Endothelial cell of umbilical vein (primary cell): ENCODE measurements at regions not wholly inside any gene's neighbourhood (a gene's known extent, or its start where the extent isn't known, plus 50 kb on each side); places are given as distances from the start of the nearest gene placed in this dataset.

Experiments
- BruUV-seq: library from RNA; stranded (reverse); fragments of 400-500 nt; replicated peaks from 2 replicates; lab custom pipeline; 2021; lab: Mats Ljungman, UMichigan
- CTCF ChIA-PET: fragments of 300-600, 350-600 bp; sonication (Branson Sonifier 250); formaldehyde crosslinking; loops from one replicate; lab custom pipeline; 2021; ENCODE audit warnings: antibody characterized with exemption, inconsistent platforms; lab: Charles Lee
- POLR2A ChIA-PET: fragments of 300-600, 350-600 bp; sonication (Branson Sonifier 250); formaldehyde crosslinking; loops from one replicate; lab custom pipeline; 2021; ENCODE audit warnings: antibody characterized with exemption, inconsistent platforms; lab: Charles Lee
- DNase-seq: peaks from one replicate; pipeline ENCODE4 v3.0.0-alpha.2; 2011; ENCODE audit warnings: low read depth, low spot score
- FAIRE-seq: peaks from 2 replicates; lab custom pipeline; 2011; peaks lifted over from hg19 to GRCh38; lab: Jason Lieb, UNC
- H2AFZ ChIP-seq: 2 replicates; pipeline ENCODE4 v1.6.0; 2012; ENCODE audit warnings: low read depth, low read length, control low read depth, inconsistent platforms
- H3K27ac ChIP-seq: 2 replicates; pipeline ENCODE4 v1.5.1; 2011; ENCODE audit warnings: low read depth, mild to moderate bottlenecking, control low read depth, low read length, moderate library complexity; ENCODE audit not compliant: insufficient read depth
- H3K27me3 ChIP-seq, 2 experiments: 2 replicates each; pipeline versions ENCODE4 v1.6.0 to v1.6.1; 2011; ENCODE audit warnings: low read length in 2 of 2, mixed read lengths in 1 of 2; ENCODE audit not compliant: control insufficient read depth in 2 of 2, insufficient read depth in 2 of 2
- H3K36me3 ChIP-seq, 2 experiments: 2 replicates in 1 of 2; 3 replicates in 1 of 2; pipeline ENCODE4 v1.5.1; 2011; ENCODE audit warnings: low read length in 2 of 2, mild to moderate bottlenecking in 1 of 2, moderate library complexity in 1 of 2; ENCODE audit not compliant: control insufficient read depth in 2 of 2, insufficient read depth in 2 of 2; ENCODE audit errors: extremely low read depth in 1 of 2
- H3K4me1 ChIP-seq: 3 replicates; pipeline ENCODE4 v1.5.1; 2011; ENCODE audit warnings: mild to moderate bottlenecking, low read length; ENCODE audit not compliant: control insufficient read depth, insufficient read depth; ENCODE audit errors: extremely low read depth
- H3K4me2 ChIP-seq: 2 replicates; pipeline ENCODE4 v1.6.1; 2011; ENCODE audit warnings: low read length, control low read depth, mixed read lengths; ENCODE audit not compliant: insufficient read depth
- H3K4me3 ChIP-seq, 3 experiments: fragments of 200-600 bp in 1 of 3; sonication (generic), shearing (Covaris generic) in 1 of 3; replicated peaks in 1 of 3; 2 replicates each; pipeline ENCODE4 v1.5.1; 2011 to 2016; ENCODE audit warnings: control low read depth in 3 of 3, low read length in 3 of 3, mild to moderate bottlenecking in 2 of 3, inconsistent platforms in 1 of 3, low read depth in 1 of 3, moderate library complexity in 1 of 3; ENCODE audit not compliant: insufficient read depth in 1 of 3
- H3K79me2 ChIP-seq: 2 replicates; pipeline ENCODE4 v1.6.0; 2012; ENCODE audit warnings: low read length, inconsistent platforms; ENCODE audit not compliant: control insufficient read depth, insufficient read depth
- H3K9ac ChIP-seq: replicated peaks from 2 replicates; pipeline ENCODE3; 2011; ENCODE audit warnings: low read length, control low read depth; ENCODE audit not compliant: insufficient read depth; ENCODE audit errors: extremely low read depth
- H3K9me1 ChIP-seq: replicated peaks from 3 replicates; pipeline ENCODE4 v1.6.0; 2011; ENCODE audit warnings: mild to moderate bottlenecking, low read length; ENCODE audit not compliant: control insufficient read depth, insufficient read depth; ENCODE audit errors: extremely low read depth
- H3K9me3 ChIP-seq: replicated peaks from 2 replicates; pipeline ENCODE4 v1.5.1; 2012; ENCODE audit warnings: low read length, inconsistent platforms; ENCODE audit not compliant: control insufficient read depth, insufficient read depth
- H4K20me1 ChIP-seq: replicated peaks from 2 replicates; pipeline ENCODE3; 2011; ENCODE audit warnings: mild to moderate bottlenecking, low read length; ENCODE audit not compliant: control insufficient read depth, insufficient read depth; ENCODE audit errors: extremely low read depth
- EZH2 ChIP-seq: IDR thresholded peaks from 2 replicates; pipeline ENCODE4 v1.6.1; 2012; ENCODE audit warnings: borderline replicate concordance, low read depth, mild to moderate bottlenecking, moderate library complexity, low read length, inconsistent platforms; ENCODE audit not compliant: severe bottlenecking
- FOS ChIP-seq: IDR thresholded peaks from 2 replicates; pipeline ENCODE4 v1.6.1; 2011; ENCODE audit warnings: mild to moderate bottlenecking, low read length, moderate library complexity, borderline replicate concordance; ENCODE audit not compliant: insufficient read depth
- GATA2 ChIP-seq: IDR thresholded peaks from 2 replicates; pipeline ENCODE4 v1.7.0; 2011; ENCODE audit warnings: low read depth, mild to moderate bottlenecking, moderate library complexity, mixed read lengths, low read length; ENCODE audit not compliant: insufficient read length, insufficient read depth
- JUN ChIP-seq: IDR thresholded peaks from 2 replicates; pipeline ENCODE4 v1.6.1; 2011; ENCODE audit warnings: borderline replicate concordance, low read depth; ENCODE audit not compliant: insufficient read length, insufficient read depth
- POLR2A ChIP-seq: IDR thresholded peaks from 2 replicates; pipeline ENCODE4 v1.6.1; 2012; ENCODE audit warnings: low read depth, mild to moderate bottlenecking, control low read depth, low read length
- POLR2AphosphoS5 ChIP-seq: IDR thresholded peaks from 2 replicates; pipeline ENCODE4 v1.6.1; 2012; ENCODE audit warnings: low read depth, mild to moderate bottlenecking, control low read depth, low read length, moderate library complexity; ENCODE audit not compliant: insufficient read depth
- dilution Hi-C: fragments of 300-500 bp; cut with MboI; formaldehyde crosslinking; loops from one replicate; pipeline ENCODE4 v1.15.0; 2019; ENCODE audit warnings: low sequenced_read_pairs; ENCODE audit not compliant: extremely low pct_ligation_motif_present
- intact Hi-C: fragments of 100-400 bp; cut with micrococcal nuclease; formaldehyde crosslinking; loops from one replicate; pipeline ENCODE4 v1.10.0; 2022
- TF ChIP-seq, protein P1 (sequence below), 2 donors: IDR thresholded peaks; 1 replicate in 1 of 2; 2 replicates in 1 of 2; pipeline ENCODE4 v1.5.1; 2011; ENCODE audit warnings: low read length in 2 of 2, mild to moderate bottlenecking in 2 of 2, moderate library complexity in 2 of 2, control low read depth in 1 of 2, inconsistent platforms in 1 of 2, low read depth in 1 of 2; ENCODE audit not compliant: insufficient read depth in 1 of 2; ENCODE audit errors: extremely low read depth in 1 of 2

DNA sequence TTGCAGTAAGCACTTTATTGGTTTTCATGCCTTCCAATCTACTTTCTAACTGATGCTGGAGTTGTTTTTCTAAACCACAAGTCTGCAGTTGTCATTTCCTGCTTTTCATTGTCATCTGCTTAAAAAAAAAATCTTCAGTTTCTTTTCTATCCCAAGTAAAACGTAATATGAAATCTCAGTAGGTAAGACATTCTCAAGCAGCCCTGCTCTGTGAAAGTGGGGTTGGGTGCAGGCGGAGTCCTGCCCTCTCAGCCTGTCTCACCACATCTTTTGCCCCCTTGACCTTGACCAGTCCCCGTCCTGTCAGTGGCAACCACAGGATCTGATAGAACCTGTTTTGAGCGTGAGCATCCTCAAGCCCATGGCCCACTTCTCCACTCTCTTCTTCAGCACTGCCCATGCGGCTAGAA is 80.0 kb upstream of the CPO start:
- no peaks in the 10 kb centered on the region for H3K79me2 ChIP-seq
- no peaks in the 10 kb centered on the region for H4K20me1 ChIP-seq
- POLR2A ChIA-PET = no interaction called here
- intact Hi-C loops = no loop called here
- no peak overlapping the region for H3K9ac ChIP-seq
- no peaks in the 10 kb centered on the region for H3K36me3 ChIP-seq
- DNase-seq = no peak
- H3K4me1 ChIP-seq = no peaks in the 10 kb centered on the region
- H3K27me3 ChIP-seq = no peaks in the 10 kb centered on the region
- H3K4me2 ChIP-seq = no peak overlapping the region
- CTCF ChIA-PET = no interaction called here
- no peak overlapping the region for H3K27ac ChIP-seq
- no peak overlapping the region for H3K4me3 ChIP-seq
- FAIRE-seq = no peak
- no peak for TF ChIP-seq FOS
- H3K9me3 ChIP-seq = no peaks in the 10 kb centered on the region
- no TSS peak for BruUV-seq
- no peaks in the 10 kb centered on the region for H3K9me1 ChIP-seq
- dilution Hi-C loops = no loop called here
- no peak overlapping the region for H2AFZ ChIP-seq

DNA sequence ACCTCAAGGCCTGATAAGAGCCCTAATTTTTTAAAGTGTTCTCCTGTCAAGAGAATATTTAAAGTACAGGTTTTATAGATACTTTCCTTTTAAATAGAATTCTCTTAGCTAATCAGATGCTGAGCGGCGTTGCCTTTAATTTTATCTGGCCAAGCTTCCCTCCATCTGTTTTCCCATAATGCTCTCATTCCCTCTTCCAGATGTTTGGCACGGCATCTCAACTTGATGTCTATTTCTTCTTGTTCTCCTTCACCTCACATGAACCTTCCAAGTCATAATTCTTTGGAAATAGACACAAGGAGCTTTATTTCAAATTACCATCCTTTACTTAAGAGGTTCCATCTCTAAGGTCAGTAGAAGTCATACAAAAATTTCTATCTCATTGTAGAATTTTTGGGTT is 76.1 kb upstream of the CPO start:
- FAIRE-seq = no peak
- no peak overlapping the region for H3K4me2 ChIP-seq
- dilution Hi-C loops (no loop called here), intact Hi-C loops (no loop called here)
- no peak overlapping the region for H2AFZ ChIP-seq
- H3K4me3 ChIP-seq = no peak overlapping the region
- no peaks in the 10 kb centered on the region for H3K9me1 ChIP-seq
- ChIA-PET CTCF (no interaction called here), POLR2A (no interaction called here)
- no peaks in the 10 kb centered on the region for H3K36me3 ChIP-seq
- H3K27me3 ChIP-seq = no peaks in the 10 kb centered on the region
- H3K27ac ChIP-seq = no peak overlapping the region
- H4K20me1 ChIP-seq = no peaks in the 10 kb centered on the region
- no peaks in the 10 kb centered on the region for H3K79me2 ChIP-seq
- no peaks in the 10 kb centered on the region for H3K4me1 ChIP-seq
- TF ChIP-seq, protein P1, sequence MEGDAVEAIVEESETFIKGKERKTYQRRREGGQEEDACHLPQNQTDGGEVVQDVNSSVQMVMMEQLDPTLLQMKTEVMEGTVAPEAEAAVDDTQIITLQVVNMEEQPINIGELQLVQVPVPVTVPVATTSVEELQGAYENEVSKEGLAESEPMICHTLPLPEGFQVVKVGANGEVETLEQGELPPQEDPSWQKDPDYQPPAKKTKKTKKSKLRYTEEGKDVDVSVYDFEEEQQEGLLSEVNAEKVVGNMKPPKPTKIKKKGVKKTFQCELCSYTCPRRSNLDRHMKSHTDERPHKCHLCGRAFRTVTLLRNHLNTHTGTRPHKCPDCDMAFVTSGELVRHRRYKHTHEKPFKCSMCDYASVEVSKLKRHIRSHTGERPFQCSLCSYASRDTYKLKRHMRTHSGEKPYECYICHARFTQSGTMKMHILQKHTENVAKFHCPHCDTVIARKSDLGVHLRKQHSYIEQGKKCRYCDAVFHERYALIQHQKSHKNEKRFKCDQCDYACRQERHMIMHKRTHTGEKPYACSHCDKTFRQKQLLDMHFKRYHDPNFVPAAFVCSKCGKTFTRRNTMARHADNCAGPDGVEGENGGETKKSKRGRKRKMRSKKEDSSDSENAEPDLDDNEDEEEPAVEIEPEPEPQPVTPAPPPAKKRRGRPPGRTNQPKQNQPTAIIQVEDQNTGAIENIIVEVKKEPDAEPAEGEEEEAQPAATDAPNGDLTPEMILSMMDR (IDR thresholded peaks at IDR 0.05; ENCODE audit: extremely low read depth in 1 of 2, insufficient read depth in 1 of 2, low read depth in 1 of 2, low read length in 2 of 2) = no peak
- TF ChIP-seq FOS = no peak
- no peak for TF ChIP-seq GATA2
- no peak for TF ChIP-seq EZH2
- TF ChIP-seq JUN = no peak
- no peak for TF ChIP-seq POLR2A
- no peak for TF ChIP-seq POLR2AphosphoS5
- BruUV-seq = no TSS peak
- no peak overlapping the region for H3K9ac ChIP-seq
- DNase-seq = no peak
- H3K9me3 ChIP-seq = no peaks in the 10 kb centered on the region
